HG03565 (cell line): ENCODE measurements at regions not wholly inside any gene's neighbourhood (a gene's known extent, or its start where the extent isn't known, plus 50 kb on each side); places are given as distances from the start of the nearest gene placed in this dataset.
"Not testable (repeated sequence)": the region's sequence is repeated elsewhere in the genome, so short reads cannot be mapped to it uniquely, and the experiment has no call there.

Source experiments
- ATAC-seq: cut with Tn5 transposase; IDR thresholded peaks from one replicate; pipeline ENCODE4 v1.9.1; 2021; ENCODE audit warnings: mild to moderate bottlenecking, moderate library complexity; ENCODE audit not compliant: unreplicated experiment

DNA sequence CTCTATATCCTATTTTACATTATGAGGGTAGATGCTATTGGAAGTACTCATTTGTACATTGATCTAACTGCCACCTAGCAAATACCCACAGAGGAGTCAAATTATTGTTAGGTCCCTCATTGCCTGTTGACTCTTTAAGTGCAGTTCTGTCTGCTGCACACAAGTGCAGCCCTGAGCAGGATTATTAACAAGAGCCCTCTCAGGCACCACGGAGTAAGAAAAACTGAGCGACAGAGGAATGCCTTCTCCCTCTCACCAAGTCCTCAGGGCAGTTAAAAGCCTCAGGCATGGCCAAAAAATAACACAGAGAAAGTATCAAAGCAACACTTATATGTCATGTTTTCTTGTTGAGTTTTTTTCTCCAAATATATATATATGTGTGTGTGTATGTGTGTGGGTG is 340.0 kb upstream of the NRG3 start:
- no peak for ATAC-seq

DNA sequence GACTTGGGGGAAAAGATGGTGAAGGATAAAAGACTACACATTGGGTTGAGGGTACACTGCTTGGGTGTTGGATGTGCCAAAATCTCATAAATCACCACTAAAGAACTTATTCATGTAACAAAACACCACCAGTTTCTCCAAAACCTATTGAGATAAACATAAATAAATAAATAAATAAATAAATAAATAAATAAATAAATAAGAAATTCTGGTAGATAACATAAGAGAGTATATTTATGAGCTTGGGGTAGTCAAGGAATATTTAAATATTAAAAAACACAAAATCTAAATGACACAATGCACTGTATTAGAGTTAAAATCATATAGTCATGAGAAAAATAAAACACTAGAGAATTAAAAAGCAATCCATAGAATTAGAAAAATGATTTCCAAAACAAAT is 333.5 kb upstream of the NRG3 start:
- ATAC-seq = no peak

DNA sequence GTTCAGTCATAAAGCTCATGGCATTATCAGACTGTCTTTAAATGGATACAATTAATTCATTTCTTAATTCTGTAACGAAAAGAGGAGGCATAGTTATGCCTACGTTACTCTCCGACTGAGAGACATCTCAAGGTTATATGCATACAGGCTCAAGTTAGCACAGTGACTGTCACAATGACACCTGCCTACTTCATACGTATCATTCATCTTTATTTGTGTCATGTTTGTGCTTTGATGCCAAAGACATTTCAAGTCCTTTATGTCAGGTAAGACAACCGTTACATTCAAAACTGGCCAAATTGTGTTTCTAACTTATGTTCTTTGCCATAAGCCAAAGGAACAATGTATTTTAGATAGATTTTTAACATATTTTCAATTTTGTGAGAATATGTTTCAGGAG is 328.8 kb upstream of the NRG3 start:
- no peak for ATAC-seq

DNA sequence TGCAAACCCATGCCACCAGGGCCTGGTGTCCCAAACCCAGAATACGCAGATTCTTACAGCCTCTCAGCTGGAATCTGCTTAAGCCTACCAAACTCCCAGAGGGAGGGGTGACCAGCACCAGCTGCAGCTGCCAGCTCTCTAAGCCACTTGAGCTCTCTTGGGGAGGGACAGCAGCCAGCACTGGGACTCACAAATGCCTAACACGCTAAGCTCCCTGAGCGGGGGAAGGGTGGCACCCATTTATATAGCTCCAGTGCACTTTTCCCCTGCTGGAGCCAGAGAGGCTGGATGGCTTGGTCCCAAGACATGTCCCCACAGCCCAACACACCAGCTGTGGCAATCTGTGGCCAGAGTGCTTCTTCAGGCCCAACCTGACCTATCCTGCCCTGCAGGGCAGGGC is 326.8 kb upstream of the NRG3 start:
- ATAC-seq = no peak

DNA sequence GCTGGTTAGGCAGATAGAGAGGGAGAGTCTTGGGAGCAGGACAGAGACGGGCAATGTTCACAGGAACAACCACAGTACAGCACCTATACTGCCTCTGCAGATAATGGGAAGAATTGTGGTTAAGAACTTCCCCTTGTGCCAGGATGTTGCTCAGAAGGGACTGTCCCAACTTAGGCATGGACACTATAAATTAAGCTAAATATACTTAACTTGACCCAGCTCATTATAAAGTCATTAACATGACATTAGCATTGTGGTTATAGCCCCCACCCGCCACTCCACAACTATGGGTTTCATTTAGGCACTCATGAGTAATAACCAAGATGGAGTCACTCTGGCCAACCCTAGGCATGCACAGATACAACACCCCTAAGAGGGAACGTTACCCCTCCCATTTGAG is 310.9 kb upstream of the NRG3 start:
- ATAC-seq = no peak

DNA sequence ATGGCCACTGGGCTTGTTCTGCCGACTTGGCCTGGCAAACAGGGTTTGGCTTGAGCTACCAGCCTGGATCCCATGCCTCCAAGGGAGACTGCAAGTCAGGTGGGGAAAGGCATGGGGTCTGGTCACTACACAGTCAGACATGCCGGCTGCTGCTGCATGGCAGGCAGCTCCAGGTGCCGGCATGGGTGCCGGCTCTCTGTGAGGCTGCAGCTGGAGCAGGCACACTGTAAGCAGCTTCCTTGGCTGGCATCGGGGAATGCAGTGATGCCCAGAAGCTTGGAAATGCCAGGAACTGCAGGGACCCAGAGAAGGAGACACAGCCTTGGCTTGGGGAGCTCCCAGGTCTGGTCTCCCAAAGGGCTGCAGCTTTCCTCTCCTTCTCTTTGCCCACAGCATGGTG is 305.5 kb upstream of the NRG3 start:
- ATAC-seq = no peak

DNA sequence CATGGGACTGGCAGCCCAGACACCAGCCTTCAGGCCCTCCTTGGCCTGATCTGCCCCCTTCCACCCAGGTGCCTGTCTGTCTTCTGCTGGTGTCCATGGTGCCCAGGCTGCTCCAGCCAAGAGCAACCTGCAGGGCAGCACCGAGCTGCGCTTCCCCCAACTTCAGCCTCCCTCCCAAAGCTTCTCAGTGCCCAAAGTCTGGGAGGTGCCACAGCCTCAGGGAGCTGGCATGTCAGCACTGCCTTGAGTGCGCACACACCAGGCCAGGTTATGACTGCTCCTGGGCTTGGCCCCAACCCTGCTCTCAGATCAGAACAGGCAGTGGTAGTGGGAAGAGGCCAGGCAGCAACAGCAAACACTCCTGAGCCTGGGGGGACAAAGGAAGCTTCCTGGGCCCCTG is 304.6 kb upstream of the NRG3 start:
- ATAC-seq = no peak

DNA sequence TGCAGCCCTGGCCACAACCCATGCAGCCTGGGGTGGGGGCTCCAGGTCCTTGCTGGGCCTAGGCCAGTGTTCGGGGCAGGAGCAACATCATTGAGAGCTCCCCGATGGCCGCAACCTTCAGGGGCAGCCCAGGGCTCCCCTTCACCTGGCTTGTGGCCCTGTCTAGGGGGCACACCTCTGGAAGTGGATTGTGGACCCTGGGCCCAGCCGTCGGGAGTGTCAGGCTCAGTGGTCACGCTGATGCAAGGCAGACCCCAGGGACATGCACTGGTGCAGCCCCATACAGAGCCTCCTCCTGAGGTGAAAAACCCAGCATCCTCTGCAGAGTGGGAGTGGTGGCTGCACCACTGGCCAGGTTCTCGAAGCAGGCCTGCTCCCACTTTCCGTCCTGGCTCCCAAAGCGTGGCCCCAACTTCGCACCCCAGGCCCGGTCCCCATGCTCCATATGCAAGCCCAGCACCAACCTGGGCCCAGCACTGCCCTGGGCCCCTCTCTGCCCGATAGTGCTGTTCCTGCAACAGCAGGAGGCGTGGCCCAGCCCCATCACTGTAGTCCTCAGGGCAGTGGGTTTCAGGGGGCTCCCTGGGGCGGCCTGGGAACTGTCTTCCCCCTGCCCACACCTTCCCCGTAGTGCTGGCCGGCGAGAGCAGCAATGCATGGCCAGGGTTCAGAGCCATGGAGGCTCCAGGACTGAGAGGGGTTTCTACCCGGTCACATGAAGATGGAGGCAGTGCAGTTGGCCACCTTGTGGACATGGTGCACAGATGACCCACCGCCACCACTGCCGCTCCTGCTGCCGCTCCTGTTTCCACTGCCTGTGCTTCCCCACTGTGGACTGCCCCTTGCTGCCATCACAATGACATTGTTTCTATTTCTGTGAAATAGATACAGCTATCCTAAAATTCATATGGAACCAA is 303.9 kb upstream of the NRG3 start:
- ATAC-seq = no peak

DNA sequence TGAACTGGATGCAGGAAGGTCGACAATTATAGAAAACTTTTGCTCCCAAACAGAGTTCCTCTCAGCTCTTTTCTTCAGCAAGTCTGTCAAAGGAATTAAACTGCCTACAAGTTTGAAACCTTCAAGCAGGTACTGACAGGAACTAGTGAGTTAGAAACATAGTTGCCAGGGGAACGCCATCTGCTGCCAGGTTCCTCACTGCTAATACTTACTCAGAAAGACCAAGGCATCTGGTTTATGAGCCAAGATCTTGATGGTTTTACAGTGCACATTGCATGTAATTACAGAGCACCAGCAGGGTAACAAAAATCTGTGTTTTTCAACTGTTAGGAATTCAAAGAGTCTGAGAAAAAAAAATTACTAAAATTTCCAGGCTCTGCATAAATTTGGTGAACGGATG is 300.0 kb upstream of the NRG3 start:
- ATAC-seq = no peak

DNA sequence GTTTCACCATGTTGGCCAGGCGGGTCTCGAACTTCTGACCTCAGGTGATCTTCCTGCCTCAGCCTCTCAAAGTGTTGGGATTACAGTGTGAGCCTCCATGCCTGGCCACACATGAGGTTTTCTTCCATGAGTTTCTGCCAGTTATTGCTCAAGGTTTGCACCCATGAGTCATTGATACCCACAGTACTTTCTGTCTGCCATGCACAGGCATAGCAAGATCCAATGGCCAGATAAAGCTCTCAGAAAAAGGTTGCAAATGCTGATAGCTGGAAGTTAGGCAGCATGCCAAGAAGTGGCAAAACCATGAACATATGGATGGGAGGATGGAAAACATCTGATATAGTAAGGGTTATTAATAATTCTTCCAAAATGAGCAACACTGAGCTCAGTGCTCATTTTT is 298.7 kb upstream of the NRG3 start:
- ATAC-seq = no peak

DNA sequence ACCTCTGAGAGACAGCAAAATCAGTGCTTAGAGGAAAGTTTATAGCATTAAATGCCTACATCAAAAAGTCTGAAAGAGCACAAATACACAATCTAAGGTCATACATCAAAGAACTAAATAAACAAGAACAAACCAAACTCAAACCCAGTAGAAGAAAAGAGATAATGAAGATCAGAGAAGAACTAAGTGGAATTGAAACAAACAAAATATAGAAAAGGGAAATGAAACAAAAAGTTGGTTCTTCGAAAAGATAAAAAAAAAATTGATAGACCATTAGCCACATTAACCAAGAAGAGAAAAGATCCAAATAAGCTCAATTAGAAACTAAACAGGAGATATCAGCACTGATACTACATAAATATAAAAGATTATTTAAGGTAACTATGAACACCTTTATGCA is 280.0 kb upstream of the NRG3 start:
- no peak for ATAC-seq

DNA sequence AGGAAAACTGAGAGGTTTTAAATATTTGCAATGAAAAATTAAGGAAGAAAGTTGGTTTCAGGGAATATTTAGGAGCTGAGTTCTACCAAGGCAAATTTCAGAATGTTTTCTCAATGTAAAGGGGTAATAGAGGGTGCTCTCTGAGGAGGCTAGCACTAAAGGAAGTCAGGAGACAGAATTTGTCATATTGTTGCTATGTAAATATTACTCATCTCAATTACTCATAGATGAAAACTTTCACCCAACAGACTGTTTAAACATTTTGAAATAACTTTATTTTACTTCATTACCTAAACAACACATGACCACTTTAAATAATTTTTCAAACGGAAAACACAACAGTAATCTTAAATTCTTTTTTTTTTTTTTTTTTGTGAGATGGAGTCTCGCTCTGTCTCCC is 274.8 kb upstream of the NRG3 start:
- ATAC-seq = no peak

DNA sequence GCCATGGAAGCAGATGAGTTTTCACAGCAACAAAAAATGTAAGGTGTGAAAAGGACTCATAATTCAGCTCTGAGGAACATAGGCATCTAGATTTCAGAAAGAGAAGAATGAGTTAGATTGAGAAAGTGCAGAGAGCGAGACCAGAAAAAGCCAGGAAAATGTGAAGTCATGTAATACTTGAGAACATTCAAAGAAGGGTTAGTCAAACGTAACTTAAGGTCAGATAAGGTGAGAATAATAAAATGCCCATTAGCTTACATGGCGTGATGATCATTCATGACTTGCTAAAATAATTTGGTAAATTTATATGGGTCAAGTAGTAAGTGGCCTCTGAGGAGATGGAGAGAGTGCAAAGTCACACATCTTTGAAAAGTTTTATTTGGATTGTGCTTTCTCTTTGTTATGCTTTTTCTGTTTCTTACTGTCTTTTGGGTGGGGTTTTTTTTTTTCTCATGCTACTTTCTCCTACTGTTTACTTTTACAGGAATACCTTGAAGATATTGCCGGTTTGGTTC is 271.8 kb upstream of the NRG3 start:
- no peak for ATAC-seq

DNA sequence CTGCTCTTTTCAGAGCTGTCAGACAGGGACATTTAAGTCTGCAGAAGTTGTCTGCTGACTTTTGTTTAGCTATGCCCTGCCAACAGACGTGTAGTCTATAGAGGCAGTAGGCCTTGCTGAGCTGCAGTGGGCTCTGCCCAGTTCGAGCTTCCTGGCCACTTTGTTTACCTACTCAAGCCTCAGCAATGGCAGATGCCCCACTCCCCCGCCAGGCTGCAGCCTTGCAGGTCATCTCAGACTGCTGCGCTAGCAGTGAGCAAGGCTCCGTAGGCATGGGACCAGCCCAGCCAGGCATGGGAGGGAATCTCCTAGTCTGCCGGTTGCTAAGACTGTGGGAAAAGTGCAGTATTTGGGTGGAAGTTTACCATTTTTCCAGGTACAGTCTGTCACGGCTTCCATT is 230.5 kb upstream of the NRG3 start:
- ATAC-seq = not testable (repeated sequence)

DNA sequence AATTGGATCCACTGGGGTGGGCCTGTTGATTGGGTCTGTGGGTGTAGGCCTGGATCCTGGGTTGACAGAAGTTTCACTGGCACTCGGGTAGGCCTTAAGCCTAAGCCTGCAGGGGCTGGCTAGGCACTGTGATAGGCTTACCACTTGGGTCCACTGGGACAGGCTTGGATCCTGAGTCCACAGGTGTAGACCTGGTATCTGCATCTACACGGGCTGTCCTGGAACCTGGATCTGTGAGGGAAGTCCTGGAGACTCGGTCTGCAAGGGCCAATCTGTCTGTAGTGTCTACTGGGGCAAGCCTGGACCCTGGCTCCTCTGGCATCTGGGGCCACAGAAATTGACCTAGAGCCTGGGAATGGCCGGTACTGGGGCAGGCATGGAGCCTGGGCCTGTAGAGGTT is 219.0 kb upstream of the NRG3 start:
- ATAC-seq = no peak

DNA sequence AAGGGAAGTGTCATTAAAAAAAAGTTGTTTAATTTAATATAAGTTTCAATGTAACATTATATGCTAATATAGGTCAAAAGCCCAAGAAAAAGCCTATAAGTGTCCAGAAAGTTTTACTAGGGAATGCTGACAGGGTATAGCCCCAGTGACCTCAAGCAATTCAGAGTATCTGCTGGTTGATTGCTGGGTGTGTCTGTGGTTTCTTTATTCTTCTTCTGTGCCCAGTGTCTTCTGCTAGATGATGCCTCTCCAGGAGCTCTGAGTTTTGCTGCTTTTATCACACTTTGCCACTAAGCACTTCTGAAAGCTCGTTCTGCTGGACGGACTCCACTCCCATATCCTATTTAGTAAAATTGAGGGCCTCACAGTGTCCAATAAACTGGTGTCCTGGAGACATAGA is 212.2 kb upstream of the NRG3 start:
- no peak for ATAC-seq

DNA sequence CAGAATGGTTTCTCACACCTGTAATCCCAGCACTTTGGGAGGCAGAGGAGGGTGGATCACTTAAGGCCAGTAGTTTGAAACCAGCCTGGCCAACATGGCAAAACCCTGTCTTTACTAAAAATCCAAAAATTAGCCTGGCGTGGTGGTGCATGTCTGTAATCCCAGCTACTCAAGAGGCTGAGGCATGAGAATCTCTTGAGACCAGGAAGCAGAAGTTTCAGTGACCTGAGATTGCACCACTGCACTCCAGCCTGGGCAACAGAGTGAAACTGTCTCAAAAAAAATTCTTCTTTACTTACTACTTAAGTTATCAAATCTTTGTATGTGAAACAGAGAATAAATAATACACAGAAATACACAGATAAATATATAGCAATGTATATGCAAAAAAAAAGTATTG is 210.2 kb upstream of the NRG3 start:
- ATAC-seq = not testable (repeated sequence)

DNA sequence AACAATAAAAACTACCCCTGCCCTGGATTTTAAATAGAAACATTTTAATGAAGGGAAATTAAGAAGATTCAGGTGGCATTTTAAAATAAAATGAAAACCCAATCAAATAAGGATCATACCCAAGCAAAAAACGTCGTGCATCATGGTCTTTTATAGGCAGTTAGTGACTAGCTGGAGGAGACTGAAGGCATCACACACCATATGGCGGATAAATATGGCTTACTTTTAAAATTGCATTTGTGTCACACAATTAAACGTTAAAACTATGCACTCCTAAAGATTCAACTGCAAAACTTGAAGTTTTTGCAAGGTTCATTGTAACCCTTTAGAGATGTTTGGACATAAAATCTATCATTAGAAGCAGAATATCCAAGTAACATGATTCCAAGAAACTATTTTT is 200.1 kb upstream of the NRG3 start:
- ATAC-seq = no peak

DNA sequence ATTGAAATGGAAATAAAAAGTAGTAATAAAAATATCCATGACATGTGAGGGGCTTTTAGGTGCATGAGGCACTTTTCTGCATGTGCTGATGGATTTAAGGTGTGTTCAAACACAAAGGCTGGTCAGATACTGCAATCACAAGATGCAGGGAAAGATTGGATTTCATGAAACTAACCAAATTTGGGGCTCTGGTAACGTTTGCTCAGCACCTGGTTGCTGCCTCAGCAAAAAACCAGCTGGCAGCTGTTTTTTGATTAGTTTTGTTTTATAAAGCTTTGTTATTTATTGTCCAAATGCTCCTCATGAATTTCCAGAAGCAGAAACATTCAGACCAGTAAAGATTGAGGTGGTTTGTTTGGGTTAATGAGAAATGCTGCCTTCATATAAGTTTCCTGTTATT is 195.7 kb upstream of the NRG3 start:
- no peak for ATAC-seq

DNA sequence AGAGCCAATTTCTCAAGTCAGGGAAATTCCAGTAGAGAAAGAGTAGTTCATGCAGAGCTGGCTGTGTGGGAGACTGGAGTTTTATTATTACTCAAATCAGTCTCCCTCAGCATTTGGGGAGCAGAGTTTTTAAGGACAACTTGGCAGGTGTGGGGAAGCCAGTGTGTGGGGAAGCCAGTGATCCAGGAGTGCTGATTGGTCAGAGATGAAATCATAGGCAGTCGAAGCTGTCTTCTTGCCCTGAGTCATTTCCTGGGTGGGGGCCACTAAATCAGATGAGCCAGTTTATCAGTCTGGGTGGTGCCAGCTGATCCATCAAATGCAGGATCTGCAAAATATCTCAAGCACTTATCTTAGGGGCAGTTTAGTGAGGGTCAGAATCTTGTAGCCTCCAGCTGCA is 194.6 kb upstream of the NRG3 start:
- ATAC-seq = no peak

DNA sequence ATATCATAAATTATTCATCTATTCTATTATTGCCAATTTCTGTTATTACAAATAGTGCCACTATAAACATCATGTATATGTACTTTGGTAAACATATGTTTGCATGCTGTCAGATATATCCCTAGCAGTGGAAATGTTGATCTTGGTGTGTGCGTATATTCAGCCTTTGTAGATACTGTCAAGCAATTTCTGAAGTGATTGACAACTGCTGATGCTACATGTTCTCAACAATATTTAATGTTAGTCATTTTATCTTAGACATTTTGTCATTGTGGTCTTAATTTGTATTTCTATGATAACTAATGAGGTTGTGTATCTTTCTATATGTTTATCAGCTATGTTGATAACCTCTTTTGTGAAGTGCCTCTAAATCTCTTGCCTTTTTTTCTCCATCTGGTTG is 186.5 kb upstream of the NRG3 start:
- no peak for ATAC-seq

DNA sequence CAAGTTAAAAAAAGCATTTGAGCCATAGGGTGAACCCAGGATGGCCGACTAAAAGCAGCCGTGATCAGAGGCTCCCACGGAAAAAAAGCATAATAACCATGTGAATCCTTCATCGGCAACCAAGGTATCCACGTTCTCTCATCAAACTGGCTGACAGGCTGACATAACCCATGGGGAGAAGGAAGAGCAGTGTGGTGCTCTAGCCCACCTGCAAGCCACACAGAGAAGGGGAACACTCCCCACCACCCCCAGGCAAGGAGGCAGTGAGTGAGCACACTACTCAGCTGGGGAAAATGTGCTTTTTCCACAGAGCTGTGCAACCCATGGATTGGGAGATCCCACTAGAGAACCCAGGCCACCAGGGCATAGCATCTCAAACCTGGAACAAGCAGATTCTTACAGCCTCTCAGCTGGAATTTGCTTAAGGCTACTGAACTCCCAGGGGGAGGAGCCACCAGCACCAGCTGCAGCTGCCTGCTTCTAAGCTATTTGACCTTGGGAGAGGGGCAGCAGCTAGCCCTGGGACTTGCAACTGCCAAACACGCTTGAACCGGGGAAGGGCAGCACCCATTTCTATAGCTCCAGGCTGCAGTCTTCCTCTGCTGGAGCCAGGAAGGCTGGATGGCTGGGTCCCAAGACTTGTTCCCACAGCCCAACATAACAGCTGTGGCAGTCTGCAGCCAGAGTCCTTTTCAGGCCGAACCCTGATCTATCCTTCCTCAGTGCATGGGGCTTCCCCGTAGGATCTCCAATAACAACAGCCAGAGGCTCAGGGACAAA is 178.2 kb upstream of the NRG3 start:
- ATAC-seq = no peak
